ENCODE measurements at regions not wholly inside any gene's neighbourhood (a gene's known extent, or its start where the extent isn't known, plus 50 kb on each side); places are given as distances from the start of the nearest gene placed in this dataset.

- H3K36me3 Mint-ChIP-seq (ENCODE audit: low read depth) = no peaks in the 10 kb centered on the region
- H3K27me3 Mint-ChIP-seq (ENCODE audit: low read depth) = peaks cover 7% of the 10 kb centered on the region
- no peak overlapping the region for H3K27ac Mint-ChIP-seq
- ChIA-PET CTCF (no interaction called here), POLR2A (no interaction called here)
- no peaks in the 10 kb centered on the region for H3K4me1 Mint-ChIP-seq (ENCODE audit: low read depth)
- no peak for ATAC-seq
- H3K4me3 Mint-ChIP-seq = no peak overlapping the region
- H3K9me3 Mint-ChIP-seq (ENCODE audit: insufficient read depth) = peaks cover 6% of the 10 kb centered on the region
- DNase-seq = no peak
Observed at GRCh38 chr16:86919578-86920305, 341.4 kb downstream of the FOXL1 start.

DNA sequence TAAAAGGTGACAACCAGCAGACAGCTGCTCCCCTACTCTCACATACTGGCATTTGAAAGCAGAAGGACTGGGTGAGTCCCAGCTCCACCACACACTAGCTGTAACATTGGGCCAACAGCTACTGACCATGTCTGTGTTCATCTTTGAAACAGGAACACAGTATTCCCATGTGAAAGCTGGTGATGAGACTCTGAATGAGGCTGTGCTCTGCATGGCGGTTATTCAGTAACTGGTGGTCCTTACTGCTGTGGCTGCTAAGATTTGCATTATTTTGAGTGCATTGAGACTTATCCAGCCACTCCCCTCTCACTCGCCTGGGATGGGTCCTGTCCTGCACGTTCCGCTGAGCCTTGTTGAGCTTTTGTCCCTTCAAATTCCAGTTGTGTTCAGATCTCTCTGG is 342.9 kb downstream of the FOXL1 start:
- H3K4me1 Mint-ChIP-seq (ENCODE audit: low read depth) = no peaks in the 10 kb centered on the region
- POLR2A ChIA-PET = no interaction called here
- H3K27me3 Mint-ChIP-seq (ENCODE audit: low read depth) = peaks cover 18% of the 10 kb centered on the region
- no peaks in the 10 kb centered on the region for H3K36me3 Mint-ChIP-seq (ENCODE audit: low read depth)
- peaks cover 6% of the 10 kb centered on the region for H3K9me3 Mint-ChIP-seq (ENCODE audit: insufficient read depth)
- H3K4me3 Mint-ChIP-seq = no peak overlapping the region
- CTCF ChIA-PET = no interaction called here
- DNase-seq = no peak
- H3K27ac Mint-ChIP-seq = no peak overlapping the region
- no peak for ATAC-seq

GRCh38 chr16:86922311-86922710 is 344.0 kb downstream of the FOXL1 start:
- Mint-ChIP-seq H3K27me3 (ENCODE audit: low read depth) (peaks cover 18% of the 10 kb centered on the region), H3K27ac (no peak overlapping the region), H3K9me3 (ENCODE audit: insufficient read depth) (peaks cover 6% of the 10 kb centered on the region), H3K36me3 (ENCODE audit: low read depth) (no peaks in the 10 kb centered on the region), H3K4me3 (no peak overlapping the region), H3K4me1 (ENCODE audit: low read depth) (no peaks in the 10 kb centered on the region)
- POLR2A ChIA-PET = no interaction called here
- ATAC-seq (no peak), DNase-seq (no peak)
- CTCF ChIA-PET = no interaction called here

DNA sequence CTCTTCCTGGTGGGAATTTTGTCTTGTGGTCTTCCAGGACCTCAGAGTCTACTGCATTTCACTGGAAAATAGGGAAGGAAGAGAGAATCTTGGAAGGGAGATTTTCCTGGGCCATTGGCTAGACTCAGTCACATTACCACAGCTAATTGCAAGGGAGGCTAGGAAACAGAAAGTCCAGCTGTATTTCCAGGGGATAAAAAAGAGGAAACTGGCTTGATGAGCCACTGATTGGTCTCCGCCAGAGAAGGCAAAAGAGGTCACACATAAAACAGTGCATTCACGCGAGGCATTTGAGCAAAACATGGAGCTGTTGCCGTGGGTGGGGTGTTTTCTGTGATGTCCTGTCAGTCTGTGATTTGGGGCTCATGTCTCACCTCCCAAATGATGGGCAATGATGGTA is 345.3 kb downstream of the FOXL1 start:
- peaks cover 32% of the 10 kb centered on the region for H3K27me3 Mint-ChIP-seq (ENCODE audit: low read depth)

DNA sequence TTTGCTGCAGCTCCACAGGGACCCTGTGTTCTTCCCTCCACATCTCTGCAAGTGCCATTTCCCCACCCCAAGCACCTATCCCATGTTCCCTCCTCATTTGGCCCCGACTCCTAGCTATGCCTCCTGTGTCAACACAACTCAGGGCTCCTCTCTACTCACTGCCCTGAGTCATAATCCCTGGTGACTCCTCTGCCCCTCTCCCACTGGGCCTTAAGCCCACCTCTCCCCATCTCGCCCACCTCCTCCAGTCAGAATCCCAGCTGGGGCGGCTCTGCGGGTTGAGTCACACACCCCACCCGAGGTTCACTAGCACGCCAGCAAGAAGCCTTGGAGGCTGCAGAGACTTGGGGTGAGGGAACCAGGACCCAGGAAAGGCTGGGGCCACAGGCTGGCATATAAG is 346.2 kb downstream of the FOXL1 start:
- ATAC-seq (no peak), DNase-seq (no peak)
- Mint-ChIP-seq H3K27ac (no peak overlapping the region), H3K27me3 (ENCODE audit: low read depth) (peaks cover 39% of the 10 kb centered on the region), H3K4me1 (ENCODE audit: low read depth) (no peaks in the 10 kb centered on the region), H3K36me3 (ENCODE audit: low read depth) (no peaks in the 10 kb centered on the region), H3K9me3 (ENCODE audit: insufficient read depth) (peaks cover 6% of the 10 kb centered on the region), H3K4me3 (no peak overlapping the region)
- ChIA-PET CTCF (no interaction called here), POLR2A (no interaction called here)

More for the DNA sequence above, 345.3 kb downstream of the FOXL1 start:
- Mint-ChIP-seq H3K4me3 (no peak overlapping the region), H3K36me3 (ENCODE audit: low read depth) (no peaks in the 10 kb centered on the region), H3K9me3 (ENCODE audit: insufficient read depth) (peaks cover 6% of the 10 kb centered on the region), H3K4me1 (ENCODE audit: low read depth) (no peaks in the 10 kb centered on the region), H3K27ac (no peak overlapping the region)
- ChIA-PET POLR2A (no interaction called here), CTCF (no interaction called here)
- DNase-seq (no peak), ATAC-seq (no peak)

- Mint-ChIP-seq H3K27ac (no peak overlapping the region), H3K4me1 (ENCODE audit: low read depth) (no peaks in the 10 kb centered on the region), H3K4me3 (no peak overlapping the region), H3K36me3 (ENCODE audit: low read depth) (no peaks in the 10 kb centered on the region), H3K27me3 (ENCODE audit: low read depth) (peaks cover 43% of the 10 kb centered on the region), H3K9me3 (ENCODE audit: insufficient read depth) (peaks cover 6% of the 10 kb centered on the region)
- ATAC-seq (no peak), DNase-seq (no peak)
- CTCF ChIA-PET = no interaction called here
- POLR2A ChIA-PET = no interaction called here
Observed at GRCh38 chr16:86925067-86925791, 346.9 kb downstream of the FOXL1 start.

DNA sequence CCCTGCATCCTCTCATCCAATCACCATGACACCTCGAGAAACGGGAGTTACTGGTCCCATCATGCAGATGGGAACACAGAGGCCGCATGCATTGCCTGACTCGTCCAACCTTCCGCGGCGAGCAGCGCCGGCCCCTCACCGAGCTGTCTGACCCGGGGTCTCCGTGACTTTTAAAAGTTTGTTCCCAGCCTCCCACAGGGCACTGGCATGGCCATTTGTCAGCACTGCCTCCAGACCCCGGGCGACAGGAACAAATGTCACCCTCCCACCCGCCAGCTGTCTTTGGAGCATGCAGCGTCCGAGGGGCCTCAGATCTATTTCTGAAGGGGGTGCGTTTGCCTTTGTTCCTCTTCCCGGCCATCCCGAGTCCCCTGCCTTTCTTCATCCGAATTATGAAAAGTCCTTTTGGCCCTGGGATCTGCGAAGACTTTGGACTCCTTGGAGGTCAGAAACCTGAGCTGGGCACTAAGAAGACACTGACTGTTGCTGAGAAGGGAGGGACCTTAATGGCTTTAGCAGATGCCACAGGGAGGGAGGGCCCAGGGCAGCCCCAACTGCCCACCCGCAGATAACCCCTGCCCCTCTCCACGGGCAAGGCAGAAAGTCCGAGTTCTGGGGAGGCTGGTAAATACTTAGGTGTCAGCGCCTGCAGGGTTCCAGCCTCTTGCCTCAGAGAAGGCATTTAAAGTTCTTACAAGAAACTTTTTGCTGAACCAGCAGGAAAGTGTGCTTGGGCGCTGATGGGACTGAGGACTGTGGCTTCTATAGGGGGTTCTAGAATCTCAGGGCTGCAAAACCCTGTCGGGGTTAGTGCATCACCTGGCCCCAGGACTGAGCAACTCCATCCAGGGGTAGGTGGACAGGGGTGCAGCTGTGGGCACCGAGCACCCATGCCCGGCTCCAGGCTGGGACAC is 348.1 kb downstream of the FOXL1 start:
- Mint-ChIP-seq H3K4me3 (no peak overlapping the region), H3K27ac (no peak overlapping the region), H3K4me1 (ENCODE audit: low read depth) (no peaks in the 10 kb centered on the region), H3K36me3 (ENCODE audit: low read depth) (no peaks in the 10 kb centered on the region), H3K27me3 (ENCODE audit: low read depth) (peaks cover 43% of the 10 kb centered on the region), H3K9me3 (ENCODE audit: insufficient read depth) (peaks cover 6% of the 10 kb centered on the region)
- no peak for DNase-seq
- ChIA-PET POLR2A (no interaction called here), CTCF (no interaction called here)
- ATAC-seq = no peak

GRCh38 chr16:86927699-86928098 is 349.4 kb downstream of the FOXL1 start:
- no peaks in the 10 kb centered on the region for H3K4me1 Mint-ChIP-seq (ENCODE audit: low read depth)
- DNase-seq (no peak), ATAC-seq (no peak)
- H3K36me3 Mint-ChIP-seq (ENCODE audit: low read depth) = no peaks in the 10 kb centered on the region
- no peak overlapping the region for H3K27ac Mint-ChIP-seq
- ChIA-PET POLR2A (no interaction called here), CTCF (no interaction called here)
- H3K9me3 Mint-ChIP-seq (ENCODE audit: insufficient read depth) = no peaks in the 10 kb centered on the region
- no peak overlapping the region for H3K4me3 Mint-ChIP-seq
- peaks cover 41% of the 10 kb centered on the region for H3K27me3 Mint-ChIP-seq (ENCODE audit: low read depth)

GRCh38 chr16:86928523-86929011 is 350.2 kb downstream of the FOXL1 start:
- peaks cover 41% of the 10 kb centered on the region for H3K27me3 Mint-ChIP-seq (ENCODE audit: low read depth)

GRCh38 chr16:86929057-86929871 is 350.9 kb downstream of the FOXL1 start:
- Mint-ChIP-seq H3K4me1 (ENCODE audit: low read depth) (no peaks in the 10 kb centered on the region), H3K9me3 (ENCODE audit: insufficient read depth) (no peaks in the 10 kb centered on the region), H3K27me3 (ENCODE audit: low read depth) (peaks cover 41% of the 10 kb centered on the region), H3K4me3 (no peak overlapping the region), H3K36me3 (ENCODE audit: low read depth) (no peaks in the 10 kb centered on the region), H3K27ac (no peak overlapping the region)
- CTCF ChIA-PET = no interaction called here
- ATAC-seq = no peak
- POLR2A ChIA-PET = no interaction called here
- DNase-seq = no peak

More at GRCh38 chr16:86928523-86929011, 350.2 kb downstream of the FOXL1 start:
- no peaks in the 10 kb centered on the region for H3K4me1 Mint-ChIP-seq (ENCODE audit: low read depth)
- no peak overlapping the region for H3K4me3 Mint-ChIP-seq
- H3K9me3 Mint-ChIP-seq (ENCODE audit: insufficient read depth) = no peaks in the 10 kb centered on the region
- ChIA-PET POLR2A (no interaction called here), CTCF (no interaction called here)
- ATAC-seq (no peak), DNase-seq (no peak)
- H3K27ac Mint-ChIP-seq = no peak overlapping the region
- no peaks in the 10 kb centered on the region for H3K36me3 Mint-ChIP-seq (ENCODE audit: low read depth)

DNA sequence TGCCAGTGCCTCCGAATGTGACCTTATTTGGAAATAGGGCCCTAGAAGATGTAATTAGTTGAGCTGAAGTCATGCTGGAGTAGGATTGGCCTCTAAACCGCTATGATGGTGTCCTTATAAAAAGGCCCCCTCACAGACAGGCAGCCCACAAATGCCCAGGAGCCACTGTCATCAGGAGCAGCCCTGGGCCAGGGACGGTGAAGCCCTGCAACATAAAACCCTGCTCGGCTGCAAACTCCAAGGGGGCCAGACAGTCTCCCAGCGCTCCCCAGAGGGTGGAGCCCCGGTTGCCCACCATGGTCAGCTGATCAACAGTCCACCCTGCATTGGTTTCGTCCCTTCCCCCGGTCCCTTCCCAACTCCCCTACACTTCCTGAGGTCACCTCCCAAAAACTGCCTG is 351.7 kb downstream of the FOXL1 start:
- H3K9me3 Mint-ChIP-seq (ENCODE audit: insufficient read depth) = no peaks in the 10 kb centered on the region
- H3K4me1 Mint-ChIP-seq (ENCODE audit: low read depth) = peaks cover 3% of the 10 kb centered on the region
- DNase-seq (no peak), ATAC-seq (no peak)
- no peaks in the 10 kb centered on the region for H3K36me3 Mint-ChIP-seq (ENCODE audit: low read depth)
- ChIA-PET POLR2A (no interaction called here), CTCF (no interaction called here)
- no peak overlapping the region for H3K27ac Mint-ChIP-seq
- H3K4me3 Mint-ChIP-seq = no peak overlapping the region
- H3K27me3 Mint-ChIP-seq (ENCODE audit: low read depth) = peaks cover 39% of the 10 kb centered on the region
